Thymus (tissue), 11 donors: ENCODE measurements at regions not wholly inside any gene's neighbourhood (a gene's known extent, or its start where the extent isn't known, plus 50 kb on each side); places are given as distances from the start of the nearest gene placed in this dataset.

Experiments
- DNase-seq, 9 donors: peaks; one replicate each; pipeline ENCODE4 v3.0.0-alpha.2; 2013; ENCODE audit warnings: low spot score in 9 of 9, low read depth in 6 of 9, missing footprints in 1 of 9
- H3K27ac ChIP-seq, 2 donors: one replicate each; pipeline ENCODE4 v1.5.1; 2013; ENCODE audit warnings: control low read depth in 1 of 2, low read depth in 1 of 2, low read length in 1 of 2, mild to moderate bottlenecking in 1 of 2, moderate library complexity in 1 of 2
- H3K27me3 ChIP-seq, 2 donors: one replicate each; pipeline ENCODE4 v1.5.1; 2013; ENCODE audit warnings: low read length in 1 of 2; ENCODE audit not compliant: control insufficient read depth in 2 of 2, insufficient read depth in 1 of 2
- H3K36me3 ChIP-seq, 2 donors: one replicate each; pipeline ENCODE4 v1.5.1; 2013; ENCODE audit warnings: low read length in 1 of 2, mild to moderate bottlenecking in 1 of 2, moderate library complexity in 1 of 2; ENCODE audit not compliant: control insufficient read depth in 2 of 2, insufficient read depth in 2 of 2
- H3K4me1 ChIP-seq, 2 donors: one replicate each; pipeline ENCODE4 v1.5.1; 2013; ENCODE audit warnings: low read length in 2 of 2; ENCODE audit not compliant: control insufficient read depth in 2 of 2, insufficient read depth in 2 of 2
- H3K4me3 ChIP-seq, 2 donors: one replicate each; pipeline ENCODE4 v1.5.1; 2013; ENCODE audit warnings: low read length in 2 of 2, control low read depth in 1 of 2, mild to moderate bottlenecking in 1 of 2
- H3K9me3 ChIP-seq, 2 donors: one replicate each; pipeline ENCODE4 v1.5.1; 2013; ENCODE audit warnings: low read length in 1 of 2, mild to moderate bottlenecking in 1 of 2; ENCODE audit not compliant: control insufficient read depth in 2 of 2, insufficient read depth in 1 of 2
- WGBS: extraction: QIAGEN DNeasy Blood & Tissue Kit; methylation state at CpG from one replicate; pipeline ENCODE4 v1.1.7; 2013; 5-methylcytosine and 5-hydroxymethylcytosine counted together
- donor health status: healthy.

- H3K9me3 ChIP-seq = peaks cover 1 to 10% of the 10 kb centered on the region in 2 donors
- H3K27me3 ChIP-seq = no peaks in the 10 kb centered on the region
- no peak overlapping the region for H3K27ac ChIP-seq
- no peaks in the 10 kb centered on the region for H3K4me1 ChIP-seq
- 90% methylated on average over 3 of the region's 3 CpGs for WGBS
- H3K36me3 ChIP-seq = no peaks in the 10 kb centered on the region
- no peak for DNase-seq
- no peak overlapping the region for H3K4me3 ChIP-seq
Measured at GRCh38 chr3:96169111-96169766, 645.2 kb upstream of the EPHA6 start.

DNA sequence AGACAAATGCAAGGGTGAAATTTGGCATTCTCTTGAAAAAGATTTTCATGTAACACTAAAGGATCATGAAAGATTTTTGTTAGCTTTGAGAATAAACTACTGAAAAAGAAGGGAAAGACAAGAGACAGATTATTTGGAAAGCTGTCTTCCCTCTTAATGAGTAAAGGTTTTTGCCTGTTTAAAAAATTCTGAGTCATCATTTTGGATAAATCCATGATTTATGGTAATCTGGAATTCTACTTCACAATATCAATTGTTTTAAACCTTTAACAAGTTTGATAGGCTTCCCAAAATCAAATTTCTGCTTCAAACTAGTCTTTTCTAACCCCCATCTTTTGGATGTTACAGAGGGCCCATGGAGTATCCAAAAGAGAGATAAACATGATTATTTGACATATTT lies 641.5 kb upstream of the EPHA6 start:
- no peaks in the 10 kb centered on the region for H3K4me1 ChIP-seq
- no peaks in the 10 kb centered on the region for H3K36me3 ChIP-seq
- H3K4me3 ChIP-seq = no peak overlapping the region
- H3K9me3 ChIP-seq = peaks cover 1 to 20% of the 10 kb centered on the region in 2 donors
- H3K27ac ChIP-seq = no peak overlapping the region
- DNase-seq = no peak
- no peaks in the 10 kb centered on the region for H3K27me3 ChIP-seq

DNA sequence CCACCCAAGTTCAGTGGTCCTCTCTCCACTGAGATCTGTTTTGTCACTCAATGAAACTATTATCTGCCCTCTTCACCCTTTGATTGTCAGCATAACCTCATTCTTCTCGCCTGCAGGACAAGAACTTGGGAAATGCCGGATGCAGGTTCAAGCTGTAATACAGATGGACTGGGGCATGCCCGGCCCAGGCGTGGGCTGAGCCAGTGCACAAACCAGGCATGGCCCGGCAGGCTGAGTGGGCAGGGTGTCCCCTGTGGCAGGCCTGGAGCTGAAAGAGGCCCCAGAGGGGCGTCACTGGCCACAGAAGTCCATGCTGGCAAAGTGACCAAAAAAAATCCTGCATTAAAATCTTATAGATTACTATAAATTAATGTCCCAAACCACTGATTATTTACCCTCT lies 638.9 kb upstream of the EPHA6 start:
- whole genome bisulfite sequencing = 89% methylated on average over 6 of the region's 6 CpGs
- DNase-seq = no peak
- H3K4me1 ChIP-seq = no peaks in the 10 kb centered on the region
- H3K27ac ChIP-seq = no peak overlapping the region
- H3K36me3 ChIP-seq = no peaks in the 10 kb centered on the region
- H3K27me3 ChIP-seq = no peaks in the 10 kb centered on the region
- H3K9me3 ChIP-seq = peaks cover 0 to 10% of the 10 kb centered on the region in 2 donors
- H3K4me3 ChIP-seq = no peak overlapping the region

DNA sequence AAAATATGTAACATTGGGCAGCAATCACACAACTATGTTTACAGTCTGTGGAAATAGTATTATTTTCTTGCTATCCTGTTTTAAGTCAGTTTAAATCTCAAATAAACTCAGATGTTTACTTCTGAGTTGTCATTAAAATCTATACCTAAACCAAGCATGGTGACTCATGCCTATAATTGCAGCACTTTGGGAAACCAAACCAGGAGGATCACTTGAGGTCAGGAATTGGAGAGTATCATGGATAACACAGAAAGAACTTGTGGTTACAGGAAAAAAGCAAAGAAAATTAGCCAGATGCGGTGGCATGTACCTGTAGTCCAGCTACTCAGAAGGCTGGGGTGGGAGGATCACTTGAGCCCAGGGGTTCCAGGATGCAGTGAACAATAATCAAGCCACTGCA lies 631.6 kb upstream of the EPHA6 start:
- no peak for DNase-seq
- Histone ChIP-seq H3K4me1 (no peaks in the 10 kb centered on the region), H3K27me3 (no peaks in the 10 kb centered on the region), H3K27ac (no peak overlapping the region), H3K36me3 (no peaks in the 10 kb centered on the region), H3K4me3 (no peak overlapping the region), H3K9me3 (no peaks in the 10 kb centered on the region)
- 98% methylated on average over 1 of the region's 1 CpG for WGBS

GRCh38 chr3:96183871-96184270 lies 630.5 kb upstream of the EPHA6 start:
- Histone ChIP-seq H3K4me3 (no peak overlapping the region), H3K36me3 (no peaks in the 10 kb centered on the region), H3K27me3 (no peaks in the 10 kb centered on the region), H3K9me3 (no peaks in the 10 kb centered on the region), H3K27ac (no peak overlapping the region), H3K4me1 (no peaks in the 10 kb centered on the region)
- no peak for DNase-seq
- 67% methylated on average over 1 of the region's 1 CpG for WGBS

DNA sequence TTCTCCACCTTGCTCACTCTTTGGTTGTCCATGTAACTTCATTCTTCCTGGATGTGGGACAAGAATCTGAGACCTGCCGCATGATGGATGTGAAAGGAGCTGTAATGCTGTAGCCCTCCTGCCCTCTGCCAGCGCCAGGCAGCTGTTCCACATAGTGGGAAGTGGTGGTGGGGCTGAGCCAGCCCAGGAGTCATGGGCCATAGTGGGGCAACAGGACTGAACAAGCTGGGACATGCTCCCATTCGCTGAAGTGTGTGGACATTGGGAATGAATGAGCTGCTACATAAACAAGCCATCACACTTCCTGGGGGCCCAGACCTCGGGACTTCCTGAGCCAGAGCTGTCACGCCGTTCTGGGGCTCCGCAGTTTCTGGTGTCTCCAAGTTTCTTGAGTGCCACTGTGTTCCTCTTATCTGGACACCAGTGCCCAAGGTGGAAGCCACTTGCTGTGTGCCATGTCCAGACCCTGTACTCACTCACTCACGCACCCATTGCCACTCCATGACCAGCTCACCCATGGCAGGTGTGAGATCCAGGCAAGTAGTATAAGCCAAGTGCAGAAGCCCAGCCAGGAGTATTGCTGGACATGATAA lies 624.3 kb upstream of the EPHA6 start:
- no peaks in the 10 kb centered on the region for H3K4me1 ChIP-seq
- no peaks in the 10 kb centered on the region for H3K36me3 ChIP-seq
- H3K9me3 ChIP-seq = peaks cover 0 to 10% of the 10 kb centered on the region in 2 donors
- H3K4me3 ChIP-seq = no peak overlapping the region
- WGBS = 95% methylated on average over 8 of the region's 8 CpGs
- no peak for DNase-seq
- no peaks in the 10 kb centered on the region for H3K27me3 ChIP-seq
- H3K27ac ChIP-seq = no peak overlapping the region

DNA sequence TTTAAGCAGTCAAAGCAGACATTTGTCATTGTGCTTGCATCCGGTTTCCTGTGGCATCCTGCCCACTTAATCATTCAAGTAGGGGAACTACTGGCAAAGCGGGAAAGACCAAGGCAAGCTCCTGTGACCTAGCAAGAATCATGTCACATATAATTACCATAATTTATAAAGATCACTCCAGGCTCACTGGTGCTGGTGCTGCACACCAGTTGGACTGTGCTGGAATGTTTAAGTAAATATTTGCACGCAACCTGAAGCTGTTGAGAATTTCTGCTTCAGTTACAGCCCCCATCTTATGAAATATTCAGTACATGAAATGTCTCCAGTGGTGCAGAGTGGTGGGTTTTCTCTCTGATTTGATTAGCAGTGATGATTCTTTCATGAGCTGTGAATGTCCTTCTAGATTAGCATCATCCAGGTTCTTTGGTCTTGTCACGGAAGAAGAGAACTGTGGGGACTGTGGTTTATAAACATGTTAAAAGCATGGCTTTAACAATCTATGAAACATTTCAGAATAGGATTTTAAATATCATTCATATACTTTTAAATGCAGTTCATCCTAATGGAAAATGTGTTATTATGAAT lies 621.3 kb upstream of the EPHA6 start:
- Histone ChIP-seq H3K4me1 (no peaks in the 10 kb centered on the region), H3K36me3 (no peaks in the 10 kb centered on the region), H3K27me3 (no peaks in the 10 kb centered on the region), H3K9me3 (peaks cover 0 to 10% of the 10 kb centered on the region in 2 donors), H3K4me3 (no peak overlapping the region), H3K27ac (no peak overlapping the region)
- WGBS = 82% methylated on average over 4 of the region's 4 CpGs
- DNase-seq = no peak

DNA sequence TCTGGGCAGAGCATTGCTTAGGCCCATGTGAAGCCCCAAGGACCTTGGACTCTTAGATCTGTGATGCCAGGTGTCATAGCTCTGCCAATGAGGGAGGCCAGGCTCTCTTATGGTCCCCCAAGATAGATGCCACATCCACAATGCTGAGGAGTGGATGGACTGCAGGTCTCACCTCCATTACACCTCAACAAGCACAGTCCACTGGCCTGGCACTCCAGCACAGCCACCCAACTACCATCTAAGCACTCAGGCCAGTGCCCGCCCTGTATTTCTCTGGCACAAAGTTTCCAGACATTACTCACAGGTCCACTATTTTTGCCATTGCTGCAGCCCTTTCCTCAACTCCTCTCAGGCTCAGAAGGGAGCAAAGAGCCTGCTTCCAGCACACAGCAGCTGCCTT lies 613.5 kb upstream of the EPHA6 start:
- Histone ChIP-seq H3K27me3 (no peaks in the 10 kb centered on the region), H3K4me1 (no peaks in the 10 kb centered on the region), H3K9me3 (peaks cover 1 to 16% of the 10 kb centered on the region in 2 donors), H3K27ac (no peak overlapping the region), H3K4me3 (no peak overlapping the region), H3K36me3 (no peaks in the 10 kb centered on the region)
- 77% methylated on average over 1 of the region's 1 CpG for WGBS
- DNase-seq = no peak

- Histone ChIP-seq H3K36me3 (no peaks in the 10 kb centered on the region), H3K9me3 (peaks cover 1 to 16% of the 10 kb centered on the region in 2 donors), H3K4me3 (no peak overlapping the region), H3K27ac (no peak overlapping the region), H3K4me1 (no peaks in the 10 kb centered on the region), H3K27me3 (no peaks in the 10 kb centered on the region)
- no peak for DNase-seq
- WGBS = 95% methylated on average over 6 of the region's 6 CpGs
Measured at GRCh38 chr3:96201463-96201862, 612.9 kb upstream of the EPHA6 start.
